ENCODE measurements at regions not wholly inside any gene's neighbourhood (a gene's known extent, or its start where the extent isn't known, plus 50 kb on each side); places are given as distances from the start of the nearest gene placed in this dataset.

GRCh38 chr6:6746333-6746969 lies 157.9 kb downstream of the LY86 start:
- Histone ChIP-seq H3K9me2 (replicated peaks; ENCODE audit: insufficient read depth) (no peaks in the 10 kb centered on the region), H3K4me1 (ENCODE audit: insufficient read depth) (peaks cover 29% of the 10 kb centered on the region), H2AFZ (no peak overlapping the region), H3K27ac (no peak overlapping the region), H3K36me3 (replicated peaks; ENCODE audit: insufficient read depth, low read depth) (no peaks in the 10 kb centered on the region), H3K4me2 (no peak overlapping the region), H3K4me3 (no peak overlapping the region), H4K20me1 (ENCODE audit: insufficient read depth, poor library complexity, severe bottlenecking) (no peaks in the 10 kb centered on the region), H3K9me3 (ENCODE audit: low read depth) (no peaks in the 10 kb centered on the region), H3K27me3 (no peaks in the 10 kb centered on the region), H3K79me2 (no peaks in the 10 kb centered on the region)
- TF ChIP-seq EZH2 (IDR thresholded peaks at IDR 0.05; ENCODE audit: borderline replicate concordance) = no peak
- TF ChIP-seq, protein P1, sequence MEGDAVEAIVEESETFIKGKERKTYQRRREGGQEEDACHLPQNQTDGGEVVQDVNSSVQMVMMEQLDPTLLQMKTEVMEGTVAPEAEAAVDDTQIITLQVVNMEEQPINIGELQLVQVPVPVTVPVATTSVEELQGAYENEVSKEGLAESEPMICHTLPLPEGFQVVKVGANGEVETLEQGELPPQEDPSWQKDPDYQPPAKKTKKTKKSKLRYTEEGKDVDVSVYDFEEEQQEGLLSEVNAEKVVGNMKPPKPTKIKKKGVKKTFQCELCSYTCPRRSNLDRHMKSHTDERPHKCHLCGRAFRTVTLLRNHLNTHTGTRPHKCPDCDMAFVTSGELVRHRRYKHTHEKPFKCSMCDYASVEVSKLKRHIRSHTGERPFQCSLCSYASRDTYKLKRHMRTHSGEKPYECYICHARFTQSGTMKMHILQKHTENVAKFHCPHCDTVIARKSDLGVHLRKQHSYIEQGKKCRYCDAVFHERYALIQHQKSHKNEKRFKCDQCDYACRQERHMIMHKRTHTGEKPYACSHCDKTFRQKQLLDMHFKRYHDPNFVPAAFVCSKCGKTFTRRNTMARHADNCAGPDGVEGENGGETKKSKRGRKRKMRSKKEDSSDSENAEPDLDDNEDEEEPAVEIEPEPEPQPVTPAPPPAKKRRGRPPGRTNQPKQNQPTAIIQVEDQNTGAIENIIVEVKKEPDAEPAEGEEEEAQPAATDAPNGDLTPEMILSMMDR (IDR thresholded peaks at IDR 0.05; ENCODE audit: poor library complexity) = no peak
- no peak for TF ChIP-seq EZH2phosphoT487 (IDR thresholded peaks at IDR 0.05; ENCODE audit: low read depth, severe bottlenecking, unreplicated experiment)
- 91% methylated on average over 15 of the region's 15 CpGs for whole genome bisulfite sequencing (ENCODE audit: low lambda C conversion rate, missing lambda C conversion rate)
- DNase-seq (ENCODE audit: low spot score) = no peak

- no peak for DNase-seq (ENCODE audit: low spot score)
- H3K79me2 ChIP-seq = no peaks in the 10 kb centered on the region
- H4K20me1 ChIP-seq (ENCODE audit: insufficient read depth, poor library complexity, severe bottlenecking) = no peaks in the 10 kb centered on the region
- no peaks in the 10 kb centered on the region for H3K9me3 ChIP-seq (ENCODE audit: low read depth)
- 98% methylated on average over 3 of the region's 3 CpGs for WGBS (ENCODE audit: low lambda C conversion rate, missing lambda C conversion rate)
- H3K4me3 ChIP-seq = no peak overlapping the region
- no peak overlapping the region for H2AFZ ChIP-seq
- H3K36me3 ChIP-seq (replicated peaks; ENCODE audit: insufficient read depth, low read depth) = no peaks in the 10 kb centered on the region
- TF ChIP-seq EZH2phosphoT487 (IDR thresholded peaks at IDR 0.05; ENCODE audit: low read depth, severe bottlenecking, unreplicated experiment) (no peak), EZH2 (IDR thresholded peaks at IDR 0.05; ENCODE audit: borderline replicate concordance) (no peak)
- TF ChIP-seq, protein P1 (IDR thresholded peaks at IDR 0.05; ENCODE audit: poor library complexity) = no peak
- H3K27me3 ChIP-seq = no peaks in the 10 kb centered on the region
- no peak overlapping the region for H3K27ac ChIP-seq
- no peaks in the 10 kb centered on the region for H3K9me2 ChIP-seq (replicated peaks; ENCODE audit: insufficient read depth)
- H3K4me2 ChIP-seq = no peak overlapping the region
- peaks cover 29% of the 10 kb centered on the region for H3K4me1 ChIP-seq (ENCODE audit: insufficient read depth)
Observed at GRCh38 chr6:6746970-6747338, 158.4 kb downstream of the LY86 start.

DNA sequence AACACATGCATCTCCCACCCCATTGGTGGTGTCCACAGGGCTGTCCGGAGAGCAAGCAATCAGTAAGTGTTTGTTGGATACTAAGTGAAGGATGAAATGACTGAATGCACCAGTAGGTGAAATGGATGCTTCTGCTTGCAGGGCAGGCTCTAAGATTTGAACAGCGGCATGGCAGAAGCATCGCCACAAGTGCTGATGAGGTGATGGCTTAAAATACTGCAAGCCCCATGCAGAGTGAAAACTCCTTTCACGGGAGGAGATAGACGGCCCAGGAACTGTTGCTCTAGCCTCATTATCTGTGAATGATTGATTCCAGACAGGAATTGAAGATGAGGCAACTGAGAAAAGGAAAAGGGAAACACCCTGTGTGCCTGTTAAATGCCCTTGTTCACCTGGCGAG lies 158.9 kb downstream of the LY86 start:
- H2AFZ ChIP-seq = no peak overlapping the region
- no peak for DNase-seq (ENCODE audit: low spot score)
- H3K79me2 ChIP-seq = no peaks in the 10 kb centered on the region
- H3K4me3 ChIP-seq = no peak overlapping the region
- H3K4me2 ChIP-seq = no peak overlapping the region
- peaks cover 29% of the 10 kb centered on the region for H3K4me1 ChIP-seq (ENCODE audit: insufficient read depth)
- no peaks in the 10 kb centered on the region for H3K9me3 ChIP-seq (ENCODE audit: low read depth)
- no peak for TF ChIP-seq EZH2 (IDR thresholded peaks at IDR 0.05; ENCODE audit: borderline replicate concordance)
- no peak for TF ChIP-seq EZH2phosphoT487 (IDR thresholded peaks at IDR 0.05; ENCODE audit: low read depth, severe bottlenecking, unreplicated experiment)
- TF ChIP-seq, protein P1 (IDR thresholded peaks at IDR 0.05; ENCODE audit: poor library complexity) = no peak
- H3K9me2 ChIP-seq (replicated peaks; ENCODE audit: insufficient read depth) = no peaks in the 10 kb centered on the region
- no peaks in the 10 kb centered on the region for H4K20me1 ChIP-seq (ENCODE audit: insufficient read depth, poor library complexity, severe bottlenecking)
- 70% methylated on average over 6 of the region's 6 CpGs for WGBS (ENCODE audit: low lambda C conversion rate, missing lambda C conversion rate)
- no peaks in the 10 kb centered on the region for H3K27me3 ChIP-seq
- no peak overlapping the region for H3K27ac ChIP-seq
- no peaks in the 10 kb centered on the region for H3K36me3 ChIP-seq (replicated peaks; ENCODE audit: insufficient read depth, low read depth)
